GM12874 (cell line): ENCODE measurements at regions not wholly inside any gene's neighbourhood (a gene's known extent, or its start where the extent isn't known, plus 50 kb on each side); places are given as distances from the start of the nearest gene placed in this dataset.

ENCODE experiments used
- CTCF ChIP-seq: IDR thresholded peaks from 2 replicates; pipeline ENCODE4 v1.5.1; 2011; ENCODE audit warnings: low read depth, mild to moderate bottlenecking, control low read depth, low read length, moderate library complexity; ENCODE audit not compliant: insufficient read depth

DNA sequence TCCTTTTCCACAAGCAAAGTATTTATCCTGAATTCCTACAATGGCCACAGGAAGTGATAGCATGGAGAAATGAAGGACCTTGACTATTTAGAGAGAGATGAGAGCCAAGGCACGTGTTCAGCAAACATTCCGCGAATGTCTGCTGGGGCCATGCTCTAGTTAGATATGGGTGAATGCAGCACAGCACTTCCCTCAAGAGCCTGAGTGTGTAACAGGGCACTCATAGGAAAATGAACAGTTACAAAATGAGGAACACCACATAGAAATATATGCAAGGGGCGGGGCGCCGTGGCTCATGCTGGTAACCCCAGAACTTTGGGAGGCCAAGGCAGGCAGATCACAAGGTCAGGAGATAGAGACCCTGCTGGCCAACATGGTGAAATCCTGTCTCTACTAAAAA is 406.9 kb downstream of the NR2F2 start:
- TF ChIP-seq CTCF: no peak

- no peak for TF ChIP-seq CTCF
Observed at GRCh38 chr15:96746665-96747064, 416.2 kb downstream of the NR2F2 start.

DNA sequence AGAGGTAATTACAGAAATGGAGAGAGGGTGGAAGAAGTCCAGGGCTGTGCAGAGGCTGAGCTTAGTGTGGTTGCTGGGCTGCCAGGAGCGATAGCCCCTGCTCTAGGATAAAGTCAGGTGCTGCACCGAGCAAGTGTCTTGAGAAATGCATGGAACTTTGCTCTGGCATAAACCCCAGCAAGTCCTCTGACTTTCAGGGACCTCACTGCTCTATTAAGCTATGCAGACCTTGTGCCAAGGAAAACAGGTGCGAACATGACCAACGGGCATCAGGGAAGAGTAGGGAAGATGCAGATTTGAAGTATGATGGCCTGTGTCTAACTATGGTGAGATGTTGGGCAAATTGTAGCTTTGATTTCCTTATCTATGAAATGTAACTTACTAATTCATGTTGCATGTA is 416.8 kb downstream of the NR2F2 start:
- TF ChIP-seq CTCF: no peak

DNA sequence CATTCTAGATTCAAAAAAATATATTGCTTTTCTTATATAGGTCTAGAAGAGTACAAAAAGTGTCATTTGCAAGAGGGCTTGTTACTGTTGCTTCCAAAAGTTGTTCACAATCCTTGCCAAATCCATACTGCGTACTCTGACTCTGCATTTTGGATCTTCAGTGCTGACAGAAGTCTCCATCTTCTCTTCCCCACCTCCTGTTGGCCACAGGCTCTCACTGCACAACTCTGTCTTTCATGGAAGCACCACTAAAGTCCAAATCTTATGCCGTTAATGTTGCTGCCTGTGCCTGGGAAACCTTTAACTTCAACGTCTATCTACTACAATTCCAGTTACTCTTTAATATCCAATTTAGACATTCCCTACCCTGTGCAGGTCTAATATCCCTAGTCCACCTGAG is 419.9 kb downstream of the NR2F2 start:
- TF ChIP-seq CTCF: no peak

DNA sequence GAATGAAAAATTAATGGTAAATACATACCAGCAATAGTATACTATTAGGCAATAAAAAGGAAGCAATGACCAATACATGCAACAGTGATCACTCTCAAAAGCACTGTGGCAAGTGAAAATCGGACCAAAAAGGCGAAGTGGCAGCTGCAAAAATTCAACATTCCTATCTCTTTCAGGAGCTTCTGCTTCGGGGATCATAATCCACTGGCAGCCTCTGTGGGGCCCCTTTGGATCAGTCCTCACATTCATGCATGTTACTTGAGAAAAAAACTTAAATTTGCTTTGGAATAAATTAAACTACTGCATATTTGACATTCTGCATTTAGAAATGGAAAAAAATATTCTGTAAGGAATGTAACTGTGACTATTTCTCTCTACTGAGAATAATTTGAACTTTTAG is 425.6 kb downstream of the NR2F2 start:
- TF ChIP-seq CTCF: no peak

- TF ChIP-seq CTCF: no peak
Observed at GRCh38 chr15:96756656-96757055, 426.2 kb downstream of the NR2F2 start.

- no peak for TF ChIP-seq CTCF
Observed at GRCh38 chr15:96762566-96762965, 432.1 kb downstream of the NR2F2 start.

DNA sequence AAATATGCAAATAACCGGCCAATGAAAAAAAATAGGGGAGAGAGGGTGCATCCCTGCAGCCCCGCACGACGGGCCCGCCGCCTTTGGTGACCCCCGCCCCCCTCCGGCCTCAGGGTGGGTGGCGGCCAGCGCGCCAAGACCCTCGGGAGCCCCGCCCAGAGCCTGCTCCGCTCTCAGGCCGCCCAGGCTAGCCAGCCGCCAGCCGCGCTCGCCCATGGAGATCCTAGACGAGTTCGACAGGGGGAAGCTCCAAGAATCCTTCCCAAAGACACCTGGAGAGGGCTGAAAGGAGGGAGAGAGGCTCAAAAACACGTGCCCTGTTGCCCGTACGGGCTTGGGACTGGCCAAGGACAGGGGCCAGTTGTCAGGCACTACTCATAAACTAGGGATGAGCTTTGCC is 434.0 kb downstream of the NR2F2 start:
- no peak for TF ChIP-seq CTCF
